ENCODE measurements at regions not wholly inside any gene's neighbourhood (a gene's known extent, or its start where the extent isn't known, plus 50 kb on each side); places are given as distances from the start of the nearest gene placed in this dataset.

DNA sequence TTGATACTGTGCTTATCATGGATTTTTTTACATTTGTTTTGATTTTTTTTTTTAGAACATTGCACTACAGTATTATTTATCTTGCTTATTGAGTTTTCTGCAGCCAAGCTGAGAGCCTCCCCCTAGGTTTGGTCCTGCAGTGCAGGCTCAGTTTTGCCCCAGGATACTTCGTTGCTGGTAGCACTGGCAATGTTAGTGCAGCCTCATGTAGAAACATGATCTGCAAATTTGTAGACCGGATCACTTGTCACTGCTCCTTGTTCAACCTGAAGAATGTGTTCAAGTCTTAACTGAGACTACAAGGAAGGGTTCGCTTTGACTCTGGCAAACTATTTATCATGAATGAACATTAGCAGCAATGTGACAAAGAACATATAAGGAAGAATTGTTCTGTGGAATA is 377.2 kb upstream of the PDE3A start:
- TF ChIP-seq, protein P1, sequence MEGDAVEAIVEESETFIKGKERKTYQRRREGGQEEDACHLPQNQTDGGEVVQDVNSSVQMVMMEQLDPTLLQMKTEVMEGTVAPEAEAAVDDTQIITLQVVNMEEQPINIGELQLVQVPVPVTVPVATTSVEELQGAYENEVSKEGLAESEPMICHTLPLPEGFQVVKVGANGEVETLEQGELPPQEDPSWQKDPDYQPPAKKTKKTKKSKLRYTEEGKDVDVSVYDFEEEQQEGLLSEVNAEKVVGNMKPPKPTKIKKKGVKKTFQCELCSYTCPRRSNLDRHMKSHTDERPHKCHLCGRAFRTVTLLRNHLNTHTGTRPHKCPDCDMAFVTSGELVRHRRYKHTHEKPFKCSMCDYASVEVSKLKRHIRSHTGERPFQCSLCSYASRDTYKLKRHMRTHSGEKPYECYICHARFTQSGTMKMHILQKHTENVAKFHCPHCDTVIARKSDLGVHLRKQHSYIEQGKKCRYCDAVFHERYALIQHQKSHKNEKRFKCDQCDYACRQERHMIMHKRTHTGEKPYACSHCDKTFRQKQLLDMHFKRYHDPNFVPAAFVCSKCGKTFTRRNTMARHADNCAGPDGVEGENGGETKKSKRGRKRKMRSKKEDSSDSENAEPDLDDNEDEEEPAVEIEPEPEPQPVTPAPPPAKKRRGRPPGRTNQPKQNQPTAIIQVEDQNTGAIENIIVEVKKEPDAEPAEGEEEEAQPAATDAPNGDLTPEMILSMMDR (conservative IDR thresholded peaks at IDR 0.05; ENCODE audit: low read length), result no peak
- TF ChIP-seq EZH2phosphoT487 (IDR thresholded peaks at IDR 0.05; ENCODE audit: borderline replicate concordance, low read depth, low read length), result no peak
- Histone ChIP-seq H2AFZ (ENCODE audit: low read length) (no peak overlapping the region), H3K4me3 (ENCODE audit: low read depth, low read length, poor library complexity, severe bottlenecking) (no peak overlapping the region), H3K27ac (ENCODE audit: low read depth, low read length, poor library complexity, severe bottlenecking) (no peak overlapping the region), H3K79me2 (ENCODE audit: insufficient read depth, low read depth, low read length) (no peaks in the 10 kb centered on the region), H3K4me2 (ENCODE audit: low read length) (no peak overlapping the region), H4K20me1 (ENCODE audit: insufficient read depth, low read length) (no peaks in the 10 kb centered on the region), H3K4me1 (ENCODE audit: insufficient read depth, low read length, poor library complexity, severe bottlenecking) (no peaks in the 10 kb centered on the region), H3K9me3 (ENCODE audit: low read length) (no peaks in the 10 kb centered on the region), H3K9me2 (ENCODE audit: insufficient read depth, low read length) (no peaks in the 10 kb centered on the region), H3K36me3 (ENCODE audit: insufficient read depth, low read length) (no peaks in the 10 kb centered on the region)
- POLR2A ChIA-PET, result no interaction called here
- intact Hi-C loops (cut with micrococcal nuclease; ENCODE audit: unreplicated experiment), result no loop called here
- CTCF ChIA-PET (ENCODE audit: unreplicated experiment), result no interaction called here
- no TSS peak for BruUV-seq (replicated peaks)
- no peak for DNase-seq (ENCODE audit: low spot score)

DNA sequence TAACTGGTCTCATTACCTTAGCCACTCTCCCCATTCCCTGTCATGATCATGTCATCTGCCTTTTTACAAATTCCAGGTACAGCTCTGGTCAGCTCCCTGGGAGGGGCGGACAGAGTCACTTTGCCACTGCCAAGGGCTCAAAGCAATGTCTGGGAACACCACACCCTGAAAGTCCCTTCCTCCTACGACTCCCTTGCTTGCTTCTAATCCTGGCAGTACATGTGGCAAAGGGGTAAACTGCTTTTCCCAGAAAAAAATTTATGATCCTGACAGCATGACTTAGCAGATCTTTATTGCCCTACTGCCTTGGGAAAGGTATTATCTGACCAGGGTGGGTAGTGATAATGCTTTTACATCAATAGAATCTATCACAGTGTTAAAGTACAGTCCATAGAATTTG is 376.0 kb upstream of the PDE3A start:
- no peak for TF ChIP-seq EZH2phosphoT487 (IDR thresholded peaks at IDR 0.05; ENCODE audit: borderline replicate concordance, low read depth, low read length)
- TF ChIP-seq, protein P1 (conservative IDR thresholded peaks at IDR 0.05; ENCODE audit: low read length), result no peak
- no peak overlapping the region for H3K4me2 ChIP-seq (ENCODE audit: low read length)
- H3K27ac ChIP-seq (ENCODE audit: low read depth, low read length, poor library complexity, severe bottlenecking), result no peak overlapping the region
- no peaks in the 10 kb centered on the region for H3K9me3 ChIP-seq (ENCODE audit: low read length)
- H3K79me2 ChIP-seq (ENCODE audit: insufficient read depth, low read depth, low read length), result no peaks in the 10 kb centered on the region
- intact Hi-C loops (cut with micrococcal nuclease; ENCODE audit: unreplicated experiment), result no loop called here
- H3K4me1 ChIP-seq (ENCODE audit: insufficient read depth, low read length, poor library complexity, severe bottlenecking), result no peaks in the 10 kb centered on the region
- H3K4me3 ChIP-seq (ENCODE audit: low read depth, low read length, poor library complexity, severe bottlenecking), result no peak overlapping the region
- no peaks in the 10 kb centered on the region for H3K9me2 ChIP-seq (ENCODE audit: insufficient read depth, low read length)
- CTCF ChIA-PET (ENCODE audit: unreplicated experiment), result no interaction called here
- POLR2A ChIA-PET, result no interaction called here
- no peak for DNase-seq (ENCODE audit: low spot score)
- no peaks in the 10 kb centered on the region for H4K20me1 ChIP-seq (ENCODE audit: insufficient read depth, low read length)
- H3K36me3 ChIP-seq (ENCODE audit: insufficient read depth, low read length), result no peaks in the 10 kb centered on the region
- no TSS peak for BruUV-seq (replicated peaks)
- no peak overlapping the region for H2AFZ ChIP-seq (ENCODE audit: low read length)

DNA sequence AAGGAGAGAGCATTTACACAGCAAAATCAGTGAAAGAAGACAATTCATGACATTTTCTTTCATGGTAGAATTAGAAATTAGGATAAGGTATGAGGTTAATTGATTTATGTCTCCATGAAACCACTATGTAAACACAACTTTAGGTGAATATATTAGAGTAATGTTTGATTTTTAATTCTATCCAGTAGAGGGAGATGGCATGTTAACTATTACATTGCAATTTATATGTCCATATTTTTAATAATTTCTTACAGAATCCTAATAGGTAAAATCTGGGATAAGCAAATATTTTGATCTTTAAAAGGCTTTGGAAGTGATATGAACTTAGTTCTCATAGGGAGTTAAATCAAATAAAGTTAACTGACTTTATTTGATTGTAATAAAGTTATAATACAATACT is 373.4 kb upstream of the PDE3A start:
- no peaks in the 10 kb centered on the region for H3K9me3 ChIP-seq (ENCODE audit: low read length)
- H3K79me2 ChIP-seq (ENCODE audit: insufficient read depth, low read depth, low read length), result no peaks in the 10 kb centered on the region
- H3K4me2 ChIP-seq (ENCODE audit: low read length), result no peak overlapping the region
- no peak overlapping the region for H3K27ac ChIP-seq (ENCODE audit: low read depth, low read length, poor library complexity, severe bottlenecking)
- no TSS peak for BruUV-seq (replicated peaks)
- ChIA-PET CTCF (ENCODE audit: unreplicated experiment) (no interaction called here), POLR2A (no interaction called here)
- no peaks in the 10 kb centered on the region for H3K9me2 ChIP-seq (ENCODE audit: insufficient read depth, low read length)
- H3K4me3 ChIP-seq (ENCODE audit: low read depth, low read length, poor library complexity, severe bottlenecking), result no peak overlapping the region
- no peak overlapping the region for H2AFZ ChIP-seq (ENCODE audit: low read length)
- intact Hi-C loops (cut with micrococcal nuclease; ENCODE audit: unreplicated experiment), result no loop called here
- no peaks in the 10 kb centered on the region for H3K4me1 ChIP-seq (ENCODE audit: insufficient read depth, low read length, poor library complexity, severe bottlenecking)
- no peak for TF ChIP-seq EZH2phosphoT487 (IDR thresholded peaks at IDR 0.05; ENCODE audit: borderline replicate concordance, low read depth, low read length)
- TF ChIP-seq, protein P1 (conservative IDR thresholded peaks at IDR 0.05; ENCODE audit: low read length), result no peak
- H4K20me1 ChIP-seq (ENCODE audit: insufficient read depth, low read length), result no peaks in the 10 kb centered on the region
- DNase-seq (ENCODE audit: low spot score), result no peak
- no peaks in the 10 kb centered on the region for H3K36me3 ChIP-seq (ENCODE audit: insufficient read depth, low read length)
